ENCODE measurements at regions not wholly inside any gene's neighbourhood (a gene's known extent, or its start where the extent isn't known, plus 50 kb on each side); places are given as distances from the start of the nearest gene placed in this dataset.

DNA sequence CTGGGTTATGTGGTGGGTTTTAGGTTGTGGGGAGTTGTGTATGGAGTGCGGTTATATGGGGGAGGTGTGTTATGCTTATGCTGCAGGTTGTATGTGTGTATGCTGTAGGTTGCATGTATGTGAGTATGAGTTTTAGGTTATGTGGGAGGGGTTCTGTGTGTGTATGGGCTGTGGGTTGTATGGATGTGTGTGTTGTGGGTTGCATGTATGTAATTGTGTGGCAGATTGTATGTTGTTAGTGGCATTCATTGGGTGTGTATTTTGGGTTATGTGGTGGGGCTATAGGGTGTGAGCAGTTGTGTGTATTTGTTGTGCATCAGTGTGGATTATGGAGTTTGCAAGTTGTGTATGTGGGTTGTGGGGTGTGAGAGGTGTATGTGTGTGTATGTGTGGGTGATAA, 277.4 kb downstream of the NPIPA8 start:
- no peaks in the 10 kb centered on the region for H3K4me1 ChIP-seq (ENCODE audit: control insufficient read depth in 1 of 2, insufficient read depth in 1 of 2, low read depth in 1 of 2, low read length in 1 of 2)
- H3K27ac ChIP-seq, result no peak overlapping the region
- no peaks in the 10 kb centered on the region for H3K36me3 ChIP-seq
- no peak overlapping the region for H3K4me3 ChIP-seq (ENCODE audit: low read depth in 1 of 2, low read length in 1 of 2)
- TF ChIP-seq, protein P1, sequence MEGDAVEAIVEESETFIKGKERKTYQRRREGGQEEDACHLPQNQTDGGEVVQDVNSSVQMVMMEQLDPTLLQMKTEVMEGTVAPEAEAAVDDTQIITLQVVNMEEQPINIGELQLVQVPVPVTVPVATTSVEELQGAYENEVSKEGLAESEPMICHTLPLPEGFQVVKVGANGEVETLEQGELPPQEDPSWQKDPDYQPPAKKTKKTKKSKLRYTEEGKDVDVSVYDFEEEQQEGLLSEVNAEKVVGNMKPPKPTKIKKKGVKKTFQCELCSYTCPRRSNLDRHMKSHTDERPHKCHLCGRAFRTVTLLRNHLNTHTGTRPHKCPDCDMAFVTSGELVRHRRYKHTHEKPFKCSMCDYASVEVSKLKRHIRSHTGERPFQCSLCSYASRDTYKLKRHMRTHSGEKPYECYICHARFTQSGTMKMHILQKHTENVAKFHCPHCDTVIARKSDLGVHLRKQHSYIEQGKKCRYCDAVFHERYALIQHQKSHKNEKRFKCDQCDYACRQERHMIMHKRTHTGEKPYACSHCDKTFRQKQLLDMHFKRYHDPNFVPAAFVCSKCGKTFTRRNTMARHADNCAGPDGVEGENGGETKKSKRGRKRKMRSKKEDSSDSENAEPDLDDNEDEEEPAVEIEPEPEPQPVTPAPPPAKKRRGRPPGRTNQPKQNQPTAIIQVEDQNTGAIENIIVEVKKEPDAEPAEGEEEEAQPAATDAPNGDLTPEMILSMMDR (IDR thresholded peaks at IDR 0.05), result no peak
- H3K9me3 ChIP-seq, result no peaks in the 10 kb centered on the region
- peaks cover 11% of the 10 kb centered on the region for H3K27me3 ChIP-seq

DNA sequence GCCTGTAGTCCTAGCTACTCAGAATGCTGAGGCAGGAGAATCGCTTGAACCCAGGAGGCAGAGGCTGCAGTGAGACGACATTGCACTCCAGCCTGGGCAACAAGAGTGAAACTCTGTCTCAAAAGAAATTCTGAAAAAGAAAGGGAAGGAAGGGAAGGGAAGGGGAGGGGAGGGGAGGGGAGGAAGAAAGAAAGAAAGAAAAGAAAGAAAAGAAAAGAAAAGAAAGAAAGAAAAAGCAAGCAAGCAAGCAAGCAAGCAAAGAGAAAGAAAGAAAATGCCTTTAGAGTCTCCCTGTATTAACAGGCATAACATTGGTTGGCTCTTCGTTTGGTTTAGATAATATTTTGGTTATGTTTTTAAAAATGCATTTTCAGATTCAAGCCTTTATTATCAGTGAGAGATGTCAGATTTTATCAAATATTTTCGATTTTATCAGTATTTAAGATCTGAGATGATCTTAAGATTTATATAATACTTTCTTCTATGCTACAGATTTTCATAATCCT, 281.1 kb downstream of the NPIPA8 start:
- Histone ChIP-seq H3K9me3 (no peaks in the 10 kb centered on the region), H3K36me3 (no peaks in the 10 kb centered on the region), H3K4me1 (ENCODE audit: control insufficient read depth in 1 of 2, insufficient read depth in 1 of 2, low read depth in 1 of 2, low read length in 1 of 2) (no peaks in the 10 kb centered on the region), H3K4me3 (ENCODE audit: low read depth in 1 of 2, low read length in 1 of 2) (no peak overlapping the region), H3K27ac (no peak overlapping the region), H3K27me3 (no peaks in the 10 kb centered on the region)
- TF ChIP-seq, protein P1 (IDR thresholded peaks at IDR 0.05), result no peak

DNA sequence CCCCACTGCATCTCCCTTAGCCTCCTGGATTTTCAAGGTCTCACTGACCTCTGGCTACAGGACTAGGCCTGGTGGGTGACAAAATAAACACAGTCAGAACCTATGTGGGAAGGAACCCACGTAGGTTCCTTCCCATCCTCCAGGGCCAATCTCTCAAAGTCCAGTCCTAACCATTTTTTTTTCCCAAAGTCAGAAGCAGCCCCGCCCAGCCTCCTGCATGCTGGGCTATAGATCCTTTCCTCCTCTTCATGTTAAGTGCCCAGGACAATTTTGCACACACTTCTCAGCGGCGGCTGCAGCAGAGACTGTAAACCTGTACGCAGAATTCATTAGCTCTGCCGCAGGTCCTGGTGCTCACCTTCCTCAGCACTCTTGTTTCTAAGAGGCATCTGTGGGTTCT, 285.8 kb downstream of the NPIPA8 start:
- H3K4me3 ChIP-seq (ENCODE audit: low read depth in 1 of 2, low read length in 1 of 2), result no peak overlapping the region
- no peaks in the 10 kb centered on the region for H3K9me3 ChIP-seq
- H3K4me1 ChIP-seq (ENCODE audit: control insufficient read depth in 1 of 2, insufficient read depth in 1 of 2, low read depth in 1 of 2, low read length in 1 of 2), result no peaks in the 10 kb centered on the region
- no peaks in the 10 kb centered on the region for H3K36me3 ChIP-seq
- TF ChIP-seq, protein P1 (IDR thresholded peaks at IDR 0.05), result no peak
- no peak overlapping the region for H3K27ac ChIP-seq
- H3K27me3 ChIP-seq, result no peaks in the 10 kb centered on the region

DNA sequence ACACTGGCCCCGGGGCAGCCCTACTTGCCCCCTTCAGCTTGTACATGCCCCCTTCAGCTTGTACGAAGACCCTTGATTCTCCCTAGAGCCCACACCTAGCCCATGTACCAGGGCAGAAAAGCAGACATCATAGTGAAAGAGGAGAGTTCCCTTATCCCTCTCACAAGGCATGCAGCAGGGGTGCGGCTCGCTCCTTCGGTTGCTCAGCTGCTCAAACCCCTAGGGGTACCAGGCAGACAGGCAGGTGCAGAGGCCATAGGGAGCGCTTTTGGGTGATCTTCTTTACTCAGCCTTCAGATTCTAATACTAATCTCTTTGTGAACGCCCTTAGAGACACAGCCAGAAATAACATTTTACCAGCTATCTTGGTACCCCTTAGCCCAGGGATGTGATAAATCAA, 286.3 kb downstream of the NPIPA8 start:
- Histone ChIP-seq H3K27ac (no peak overlapping the region), H3K27me3 (no peaks in the 10 kb centered on the region), H3K36me3 (no peaks in the 10 kb centered on the region), H3K9me3 (no peaks in the 10 kb centered on the region), H3K4me1 (ENCODE audit: control insufficient read depth in 1 of 2, insufficient read depth in 1 of 2, low read depth in 1 of 2, low read length in 1 of 2) (no peaks in the 10 kb centered on the region), H3K4me3 (ENCODE audit: low read depth in 1 of 2, low read length in 1 of 2) (no peak overlapping the region)
- TF ChIP-seq, protein P1 (IDR thresholded peaks at IDR 0.05), result no peak

DNA sequence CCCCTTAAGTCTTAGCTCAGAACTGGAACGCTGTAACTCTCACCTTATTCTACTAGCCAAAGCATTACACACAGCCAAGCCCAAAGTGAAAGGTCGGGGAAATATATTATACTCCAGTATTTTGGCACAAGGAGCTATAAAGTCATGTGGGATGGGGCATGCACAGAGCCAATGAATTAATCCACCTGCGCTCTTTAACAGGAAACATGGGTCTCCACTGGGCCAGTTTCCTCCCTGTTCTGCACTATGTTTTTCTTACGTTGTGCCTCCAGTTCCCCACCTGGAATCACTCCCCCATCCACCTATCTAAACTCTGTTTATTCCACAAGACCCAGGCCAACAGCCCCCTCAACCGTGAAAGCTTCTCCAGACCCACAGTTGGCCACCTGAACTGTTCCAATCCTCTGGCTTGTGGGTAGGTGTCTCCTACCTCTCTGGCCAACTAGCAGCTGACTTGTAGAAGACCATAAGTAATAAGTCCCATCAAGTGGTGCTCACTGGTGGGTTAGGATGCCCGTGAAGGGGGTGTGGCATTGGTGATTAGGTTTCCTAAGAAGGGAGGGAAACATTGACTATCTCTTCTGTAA, 286.9 kb downstream of the NPIPA8 start:
- no peaks in the 10 kb centered on the region for H3K4me1 ChIP-seq (ENCODE audit: control insufficient read depth in 1 of 2, insufficient read depth in 1 of 2, low read depth in 1 of 2, low read length in 1 of 2)

More for the DNA sequence above, 286.9 kb downstream of the NPIPA8 start:
- no peak overlapping the region for H3K27ac ChIP-seq
- H3K36me3 ChIP-seq, result no peaks in the 10 kb centered on the region
- no peaks in the 10 kb centered on the region for H3K27me3 ChIP-seq
- no peaks in the 10 kb centered on the region for H3K9me3 ChIP-seq
- no peak overlapping the region for H3K4me3 ChIP-seq (ENCODE audit: low read depth in 1 of 2, low read length in 1 of 2)
- TF ChIP-seq, protein P1 (IDR thresholded peaks at IDR 0.05), result no peak

Data from neutrophil (primary cell).